Subcutaneous abdominal adipose tissue (tissue), 5 donors: ENCODE measurements at regions not wholly inside any gene's neighbourhood (a gene's known extent, or its start where the extent isn't known, plus 50 kb on each side); places are given as distances from the start of the nearest gene placed in this dataset.

Source experiments
- H3K27ac ChIP-seq: one replicate; pipeline ENCODE4 v1.7.0; 2013; ENCODE audit warnings: low read depth, mild to moderate bottlenecking, inconsistent platforms, low read length, moderate library complexity
- H3K27me3 ChIP-seq, 5 donors: one replicate each; pipeline ENCODE4 v1.7.0; 2013; ENCODE audit warnings: low read length in 5 of 5, inconsistent platforms in 1 of 5; ENCODE audit not compliant: control insufficient read depth in 5 of 5, insufficient read depth in 4 of 5
- H3K36me3 ChIP-seq, 5 donors: one replicate each; pipeline ENCODE4 v1.7.0; 2013; ENCODE audit warnings: low read length in 5 of 5; ENCODE audit not compliant: control insufficient read depth in 5 of 5, insufficient read depth in 5 of 5
- H3K4me1 ChIP-seq, 5 donors: one replicate each; pipeline ENCODE4 v1.7.0; 2013; ENCODE audit warnings: low read length in 5 of 5, mild to moderate bottlenecking in 3 of 5, moderate library complexity in 1 of 5; ENCODE audit not compliant: control insufficient read depth in 5 of 5, insufficient read depth in 5 of 5
- H3K4me3 ChIP-seq, 5 donors: one replicate each; pipeline ENCODE4 v1.7.0; 2013; ENCODE audit warnings: low read length in 5 of 5, low read depth in 1 of 5
- H3K9ac ChIP-seq, 5 donors: one replicate each; pipeline ENCODE4 v1.7.0; 2013; ENCODE audit warnings: low read length in 5 of 5, mild to moderate bottlenecking in 4 of 5, moderate library complexity in 3 of 5
- H3K9me3 ChIP-seq, 5 donors: one replicate each; pipeline ENCODE4 v1.7.0; 2013; ENCODE audit warnings: low read length in 5 of 5; ENCODE audit not compliant: control insufficient read depth in 5 of 5
- donor health status: healthy.
- donor health status: healthy.
- donor health status: healthy.
- donor health status: healthy.
- donor health status: healthy.

GRCh38 chr15:36399276-36399675 is 180.2 kb upstream of the CDIN1 start:
- H3K4me1 ChIP-seq: no peaks in the 10 kb centered on the region
- no peak overlapping the region for H3K9ac ChIP-seq
- H3K9me3 ChIP-seq: no peaks in the 10 kb centered on the region
- H3K36me3 ChIP-seq: no peaks in the 10 kb centered on the region
- H3K27me3 ChIP-seq: no peaks in the 10 kb centered on the region
- H3K27ac ChIP-seq: no peak overlapping the region
- no peak overlapping the region for H3K4me3 ChIP-seq

DNA sequence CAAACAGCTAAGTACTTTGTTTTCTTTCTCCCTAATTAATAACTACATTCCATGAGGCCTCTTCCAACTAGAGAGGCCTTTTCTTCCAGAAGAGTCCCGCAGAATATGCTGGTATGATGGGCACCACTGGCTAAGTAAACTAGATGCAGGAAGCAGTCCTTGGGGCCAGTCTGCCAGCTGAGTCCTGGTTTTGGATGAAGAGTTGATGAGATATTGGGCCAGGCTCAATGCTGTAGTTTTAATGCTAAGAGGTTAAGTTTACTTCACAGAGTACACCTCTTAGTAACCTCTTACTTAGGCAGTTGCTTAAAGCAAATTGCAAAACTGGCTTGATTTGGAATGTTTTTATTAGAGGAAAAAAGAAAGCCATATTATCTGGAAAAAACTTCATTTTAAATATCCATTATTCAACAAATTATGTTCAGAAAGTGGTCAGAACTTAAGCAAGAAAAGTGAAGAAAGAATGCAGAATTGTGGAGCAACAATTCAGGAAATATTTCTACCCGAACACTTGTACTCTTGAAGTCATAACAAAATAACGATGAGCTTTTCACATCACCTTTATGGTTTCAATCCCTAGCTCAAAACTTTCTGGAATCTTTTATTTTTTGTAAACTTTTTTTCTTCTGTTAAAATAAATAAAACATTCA is 178.4 kb upstream of the CDIN1 start:
- Histone ChIP-seq H3K4me1 (no peaks in the 10 kb centered on the region), H3K4me3 (no peak overlapping the region), H3K9ac (no peak overlapping the region), H3K27me3 (no peaks in the 10 kb centered on the region), H3K9me3 (no peaks in the 10 kb centered on the region), H3K27ac (no peak overlapping the region), H3K36me3 (no peaks in the 10 kb centered on the region)

DNA sequence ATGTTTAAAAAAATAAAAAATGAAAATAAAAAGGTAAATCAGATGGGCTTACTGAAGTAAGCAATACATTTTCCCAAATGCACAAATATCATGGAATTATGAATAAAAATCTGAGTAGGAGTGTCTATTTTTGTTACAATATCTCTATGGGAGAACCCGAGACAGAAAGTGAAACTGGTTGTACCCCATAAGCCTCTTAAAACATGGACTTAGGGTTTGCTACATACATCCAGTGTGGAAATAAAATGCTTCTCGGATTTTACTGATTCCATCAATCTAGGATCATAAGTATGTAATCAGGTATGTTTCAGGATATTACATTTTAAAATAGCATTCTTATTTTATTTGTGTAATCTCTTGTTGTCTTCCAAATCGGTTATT is 177.8 kb upstream of the CDIN1 start:
- Histone ChIP-seq H3K4me1 (no peaks in the 10 kb centered on the region), H3K4me3 (no peak overlapping the region), H3K27me3 (no peaks in the 10 kb centered on the region), H3K9me3 (no peaks in the 10 kb centered on the region), H3K27ac (no peak overlapping the region), H3K36me3 (no peaks in the 10 kb centered on the region), H3K9ac (no peak overlapping the region)

DNA sequence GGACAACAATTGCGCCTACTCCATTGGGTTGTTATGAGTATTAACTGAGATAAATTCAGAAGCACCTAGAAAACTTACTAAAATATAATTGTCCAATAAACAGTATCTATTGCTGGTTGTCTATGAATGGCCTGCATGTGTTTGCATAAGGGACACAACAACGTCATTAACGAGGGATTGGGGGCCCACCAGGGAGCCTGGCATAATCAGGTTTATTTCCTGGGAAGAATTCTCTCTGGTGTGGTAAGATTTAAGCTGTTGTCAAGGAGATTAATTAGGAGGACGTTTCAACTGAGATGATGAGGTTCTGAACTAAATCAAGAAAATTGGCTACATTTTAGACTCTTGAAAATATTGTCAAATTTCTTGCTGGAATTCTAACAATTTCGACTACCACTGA is 176.1 kb upstream of the CDIN1 start:
- no peak overlapping the region for H3K4me3 ChIP-seq
- H3K27me3 ChIP-seq: no peaks in the 10 kb centered on the region
- no peak overlapping the region for H3K9ac ChIP-seq
- H3K9me3 ChIP-seq: no peaks in the 10 kb centered on the region
- H3K27ac ChIP-seq: no peak overlapping the region
- no peaks in the 10 kb centered on the region for H3K36me3 ChIP-seq
- no peaks in the 10 kb centered on the region for H3K4me1 ChIP-seq

DNA sequence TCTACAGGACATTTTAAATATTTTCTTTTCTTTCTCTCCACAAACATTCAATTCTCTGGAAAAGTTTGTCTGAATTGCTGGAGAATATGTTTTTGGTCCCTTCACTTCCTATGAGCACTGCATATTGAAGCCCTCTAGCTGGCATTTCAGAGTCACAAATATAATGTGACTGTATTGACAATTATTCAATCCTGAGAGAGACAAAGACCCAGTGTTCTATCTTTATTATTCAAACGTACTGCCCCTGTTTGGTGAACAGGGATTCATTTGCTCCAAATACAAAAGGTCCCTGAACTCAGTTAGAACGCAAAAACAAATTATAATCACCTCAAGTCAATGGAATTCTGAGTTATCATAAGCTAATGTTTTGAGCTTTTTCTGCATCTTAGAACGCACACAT is 173.1 kb upstream of the CDIN1 start:
- H3K4me3 ChIP-seq: no peak overlapping the region
- no peaks in the 10 kb centered on the region for H3K36me3 ChIP-seq
- H3K27me3 ChIP-seq: no peaks in the 10 kb centered on the region
- H3K4me1 ChIP-seq: no peaks in the 10 kb centered on the region
- no peak overlapping the region for H3K27ac ChIP-seq
- no peaks in the 10 kb centered on the region for H3K9me3 ChIP-seq
- no peak overlapping the region for H3K9ac ChIP-seq

DNA sequence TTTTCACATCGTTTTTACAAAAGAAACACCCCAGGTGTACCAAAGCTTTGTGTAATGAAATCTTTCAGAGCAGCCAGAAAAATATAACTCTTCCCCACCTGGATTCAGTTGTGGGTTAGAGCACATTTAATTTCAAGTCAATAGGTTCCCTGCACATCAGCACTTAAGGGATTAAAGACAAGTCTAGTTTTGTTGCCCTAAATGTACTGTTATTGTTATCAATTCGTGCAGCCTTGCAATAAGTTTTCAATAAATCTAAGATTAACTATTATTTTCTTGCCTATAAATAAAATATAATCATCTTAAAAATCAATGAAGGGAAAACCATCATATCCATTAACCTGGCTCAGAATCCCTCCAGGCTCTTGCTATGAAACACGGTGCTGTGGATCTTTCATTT is 172.5 kb upstream of the CDIN1 start:
- Histone ChIP-seq H3K36me3 (no peaks in the 10 kb centered on the region), H3K9me3 (no peaks in the 10 kb centered on the region)

GRCh38 chr15:36407647-36408046 is 171.8 kb upstream of the CDIN1 start:
- Histone ChIP-seq H3K9me3 (no peaks in the 10 kb centered on the region), H3K36me3 (no peaks in the 10 kb centered on the region), H3K9ac (no peak overlapping the region), H3K4me1 (no peaks in the 10 kb centered on the region), H3K4me3 (no peak overlapping the region), H3K27ac (no peak overlapping the region), H3K27me3 (no peaks in the 10 kb centered on the region)

More for the DNA sequence above, 172.5 kb upstream of the CDIN1 start:
- H3K27ac ChIP-seq: no peak overlapping the region
- H3K4me3 ChIP-seq: no peak overlapping the region
- H3K4me1 ChIP-seq: no peaks in the 10 kb centered on the region
- no peaks in the 10 kb centered on the region for H3K27me3 ChIP-seq
- no peak overlapping the region for H3K9ac ChIP-seq

GRCh38 chr15:36409819-36410218 is 169.6 kb upstream of the CDIN1 start:
- no peaks in the 10 kb centered on the region for H3K4me1 ChIP-seq
- H3K27me3 ChIP-seq: no peaks in the 10 kb centered on the region
- no peaks in the 10 kb centered on the region for H3K9me3 ChIP-seq
- H3K4me3 ChIP-seq: no peak overlapping the region
- no peak overlapping the region for H3K27ac ChIP-seq
- H3K36me3 ChIP-seq: no peaks in the 10 kb centered on the region
- no peak overlapping the region for H3K9ac ChIP-seq

- no peaks in the 10 kb centered on the region for H3K36me3 ChIP-seq
- no peak overlapping the region for H3K27ac ChIP-seq
- no peaks in the 10 kb centered on the region for H3K4me1 ChIP-seq
- H3K9ac ChIP-seq: no peak overlapping the region
- H3K27me3 ChIP-seq: no peaks in the 10 kb centered on the region
- no peaks in the 10 kb centered on the region for H3K9me3 ChIP-seq
- no peak overlapping the region for H3K4me3 ChIP-seq
Observed at GRCh38 chr15:36414670-36415069, 164.8 kb upstream of the CDIN1 start.

- H3K9me3 ChIP-seq: peaks cover 0 to 4% (median 0%) of the 10 kb centered on the region in 5 donors
- H3K9ac ChIP-seq: no peak overlapping the region
- no peaks in the 10 kb centered on the region for H3K27me3 ChIP-seq
- H3K36me3 ChIP-seq: no peaks in the 10 kb centered on the region
- no peaks in the 10 kb centered on the region for H3K4me1 ChIP-seq
- no peak overlapping the region for H3K27ac ChIP-seq
- H3K4me3 ChIP-seq: no peak overlapping the region
Observed at GRCh38 chr15:36415643-36416042, 163.8 kb upstream of the CDIN1 start.

DNA sequence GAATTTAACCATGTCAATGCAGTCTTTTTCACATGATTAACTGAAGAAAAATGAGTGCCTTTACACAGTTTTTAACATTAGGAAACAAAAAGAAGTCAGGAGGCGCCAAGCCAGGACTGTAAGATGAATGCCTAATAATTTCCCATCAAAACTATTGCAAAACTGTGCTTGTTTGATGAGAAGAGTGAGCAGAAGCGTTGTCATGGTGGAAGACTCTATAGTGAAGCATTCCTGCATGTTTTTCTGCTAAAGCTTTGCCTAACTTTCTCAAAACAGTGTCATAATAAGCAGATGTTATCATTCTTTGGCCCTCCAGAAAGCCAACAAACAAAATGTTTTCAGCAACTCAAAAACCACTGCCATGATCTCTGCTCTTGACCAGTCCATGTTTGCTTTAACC is 156.8 kb upstream of the CDIN1 start:
- no peak overlapping the region for H3K4me3 ChIP-seq

More for the DNA sequence above, 156.8 kb upstream of the CDIN1 start:
- no peaks in the 10 kb centered on the region for H3K27me3 ChIP-seq
- H3K36me3 ChIP-seq: no peaks in the 10 kb centered on the region
- H3K27ac ChIP-seq: no peak overlapping the region
- H3K9ac ChIP-seq: no peak overlapping the region
- H3K4me1 ChIP-seq: peaks cover 0 to 5% (median 4%) of the 10 kb centered on the region in 5 donors
- peaks cover 0 to 13% (median 11%) of the 10 kb centered on the region in 5 donors for H3K9me3 ChIP-seq
